ENCODE measurements at regions not wholly inside any gene's neighbourhood (a gene's known extent, or its start where the extent isn't known, plus 50 kb on each side); places are given as distances from the start of the nearest gene placed in this dataset.

DNA sequence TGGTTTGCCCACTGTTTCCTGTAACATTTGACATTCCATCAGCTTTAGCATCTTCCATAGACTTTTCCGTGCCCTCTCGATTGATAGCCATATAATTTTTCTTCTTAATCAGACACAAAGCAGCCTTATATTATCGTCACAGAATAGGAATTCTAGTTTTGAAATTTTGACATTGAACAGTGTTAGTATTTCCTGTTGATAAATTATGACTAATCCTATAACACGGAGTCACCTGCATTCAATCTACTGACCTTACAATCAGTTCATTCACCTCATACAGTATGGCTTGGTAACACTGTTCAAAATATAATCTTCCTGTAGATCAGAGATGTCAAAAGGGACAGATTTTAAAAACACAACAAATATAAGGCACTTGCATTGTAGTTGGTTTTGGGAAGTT is 423.7 kb downstream of the C3orf38 start:
- H3K4me3 ChIP-seq (ENCODE audit: low read depth in 1 of 3, low read length in 3 of 3) = no peak overlapping the region
- no peaks in the 10 kb centered on the region for H3K9me3 ChIP-seq (ENCODE audit: control insufficient read depth in 2 of 2, insufficient read depth in 1 of 2, low read depth in 1 of 2, low read length in 1 of 2)
- FAIRE-seq = no peak
- no peaks in the 10 kb centered on the region for H3K4me1 ChIP-seq (ENCODE audit: control insufficient read depth in 3 of 3, insufficient read depth in 2 of 3, low read depth in 1 of 3, low read length in 2 of 3)
- no peaks in the 10 kb centered on the region for H3K36me3 ChIP-seq (ENCODE audit: control insufficient read depth in 3 of 3, insufficient read depth in 2 of 3, low read depth in 1 of 3, low read length in 3 of 3)
- no peaks in the 10 kb centered on the region for H3K27me3 ChIP-seq (ENCODE audit: control insufficient read depth in 3 of 3, insufficient read depth in 3 of 3, low read length in 3 of 3)
- 78 to 81% (median 80%) methylated on average over 4 of the region's 4 CpGs for WGBS, 3 donors
- H3K27ac ChIP-seq (ENCODE audit: low read depth in 1 of 3, low read length in 2 of 3) = no peak overlapping the region
- no peak for DNase-seq

DNA sequence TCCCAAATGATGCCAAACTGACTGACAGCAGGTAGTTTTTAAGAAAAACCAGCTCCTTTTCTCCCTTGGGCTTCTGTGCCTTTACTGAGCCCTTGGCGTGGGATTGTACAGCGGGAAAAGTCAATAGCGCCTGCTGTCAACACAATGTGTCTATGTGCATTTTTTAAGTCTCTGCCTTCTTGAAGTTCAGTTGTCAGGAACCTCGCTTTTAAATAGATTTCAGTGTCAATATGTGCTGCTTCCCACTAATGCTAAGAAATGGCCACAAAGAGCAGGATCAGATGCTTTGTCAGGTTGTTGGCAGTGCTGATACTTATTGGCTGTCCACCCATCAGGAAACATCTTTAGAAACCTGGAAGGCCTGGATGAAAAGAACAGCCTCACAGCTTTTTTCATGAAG is 424.4 kb downstream of the C3orf38 start:
- no peaks in the 10 kb centered on the region for H3K36me3 ChIP-seq (ENCODE audit: control insufficient read depth in 3 of 3, insufficient read depth in 2 of 3, low read depth in 1 of 3, low read length in 3 of 3)
- FAIRE-seq = no peak
- WGBS, 3 donors = 82 to 91% (median 86%) methylated on average over 4 of the region's 4 CpGs

DNA sequence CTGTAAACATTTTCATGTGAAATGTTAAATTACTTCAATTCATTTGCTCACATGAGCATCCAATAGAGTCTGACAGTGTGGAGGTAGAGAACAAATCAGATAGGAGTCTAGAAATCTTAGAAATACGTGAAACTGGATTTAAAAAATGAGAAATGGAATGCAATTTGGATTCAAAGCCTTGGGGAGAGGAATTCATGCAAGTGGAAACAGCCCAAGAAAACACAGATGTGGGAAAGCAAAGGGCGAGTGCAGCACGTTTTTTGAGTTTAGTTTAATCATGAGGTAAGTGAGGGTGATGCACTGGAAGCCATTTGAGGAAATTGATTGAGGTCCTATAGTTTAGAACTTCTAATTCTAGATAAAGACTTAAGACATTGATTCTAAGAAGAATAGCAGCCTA is 434.7 kb downstream of the C3orf38 start:
- H3K27me3 ChIP-seq (ENCODE audit: control insufficient read depth in 3 of 3, insufficient read depth in 3 of 3, low read length in 3 of 3) = no peaks in the 10 kb centered on the region
- no peaks in the 10 kb centered on the region for H3K36me3 ChIP-seq (ENCODE audit: control insufficient read depth in 3 of 3, insufficient read depth in 2 of 3, low read depth in 1 of 3, low read length in 3 of 3)
- no peak for FAIRE-seq
- no peak for DNase-seq
- no peak overlapping the region for H3K4me3 ChIP-seq (ENCODE audit: low read depth in 1 of 3, low read length in 3 of 3)
- H3K27ac ChIP-seq (ENCODE audit: low read depth in 1 of 3, low read length in 2 of 3) = no peak overlapping the region
- H3K9me3 ChIP-seq (ENCODE audit: control insufficient read depth in 2 of 2, insufficient read depth in 1 of 2, low read depth in 1 of 2, low read length in 1 of 2) = no peaks in the 10 kb centered on the region
- 60 to 75% (median 60%) methylated on average over 3 of the region's 3 CpGs for WGBS, 3 donors
- no peaks in the 10 kb centered on the region for H3K4me1 ChIP-seq (ENCODE audit: control insufficient read depth in 3 of 3, insufficient read depth in 2 of 3, low read depth in 1 of 3, low read length in 2 of 3)

More for the DNA sequence above, 424.4 kb downstream of the C3orf38 start:
- Histone ChIP-seq H3K4me3 (ENCODE audit: low read depth in 1 of 3, low read length in 3 of 3) (no peak overlapping the region), H3K4me1 (ENCODE audit: control insufficient read depth in 3 of 3, insufficient read depth in 2 of 3, low read depth in 1 of 3, low read length in 2 of 3) (no peaks in the 10 kb centered on the region), H3K27ac (ENCODE audit: low read depth in 1 of 3, low read length in 2 of 3) (no peak overlapping the region), H3K27me3 (ENCODE audit: control insufficient read depth in 3 of 3, insufficient read depth in 3 of 3, low read length in 3 of 3) (no peaks in the 10 kb centered on the region), H3K9me3 (ENCODE audit: control insufficient read depth in 2 of 2, insufficient read depth in 1 of 2, low read depth in 1 of 2, low read length in 1 of 2) (no peaks in the 10 kb centered on the region)
- no peak for DNase-seq

DNA sequence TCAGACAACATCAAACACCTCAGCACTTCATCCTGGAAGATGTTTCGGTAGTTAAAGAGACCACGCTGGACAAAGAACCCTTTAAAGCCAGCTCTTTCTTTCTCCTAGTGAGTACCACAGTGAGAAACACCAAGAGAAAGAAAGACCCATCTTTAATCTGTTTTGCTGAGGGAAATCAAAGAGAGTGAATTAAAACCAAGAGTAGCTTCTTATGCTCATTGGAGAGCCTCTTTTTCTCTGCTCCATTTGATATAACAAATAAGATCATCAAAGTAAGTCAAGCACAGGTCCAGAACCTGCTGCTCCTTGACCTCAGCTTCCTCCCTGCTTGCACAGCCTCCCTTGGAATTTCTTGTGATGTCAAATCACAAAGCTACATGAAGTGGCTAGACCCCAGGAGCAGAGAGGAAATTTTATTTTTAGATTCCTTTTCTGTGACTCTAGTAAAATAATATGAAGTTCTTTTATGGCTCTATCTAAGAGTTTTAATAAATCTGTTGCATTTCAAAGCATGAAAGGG is 436.4 kb downstream of the C3orf38 start:
- no peak overlapping the region for H3K27ac ChIP-seq (ENCODE audit: low read depth in 1 of 3, low read length in 2 of 3)
- no peaks in the 10 kb centered on the region for H3K36me3 ChIP-seq (ENCODE audit: control insufficient read depth in 3 of 3, insufficient read depth in 2 of 3, low read depth in 1 of 3, low read length in 3 of 3)
- no peaks in the 10 kb centered on the region for H3K4me1 ChIP-seq (ENCODE audit: control insufficient read depth in 3 of 3, insufficient read depth in 2 of 3, low read depth in 1 of 3, low read length in 2 of 3)
- FAIRE-seq = no peak
- H3K9me3 ChIP-seq (ENCODE audit: control insufficient read depth in 2 of 2, insufficient read depth in 1 of 2, low read depth in 1 of 2, low read length in 1 of 2) = no peaks in the 10 kb centered on the region
- no peak overlapping the region for H3K4me3 ChIP-seq (ENCODE audit: low read depth in 1 of 3, low read length in 3 of 3)
- 83 to 87% (median 84%) methylated on average over 2 of the region's 2 CpGs for WGBS, 3 donors
- DNase-seq = no peak
- no peaks in the 10 kb centered on the region for H3K27me3 ChIP-seq (ENCODE audit: control insufficient read depth in 3 of 3, insufficient read depth in 3 of 3, low read length in 3 of 3)

DNA sequence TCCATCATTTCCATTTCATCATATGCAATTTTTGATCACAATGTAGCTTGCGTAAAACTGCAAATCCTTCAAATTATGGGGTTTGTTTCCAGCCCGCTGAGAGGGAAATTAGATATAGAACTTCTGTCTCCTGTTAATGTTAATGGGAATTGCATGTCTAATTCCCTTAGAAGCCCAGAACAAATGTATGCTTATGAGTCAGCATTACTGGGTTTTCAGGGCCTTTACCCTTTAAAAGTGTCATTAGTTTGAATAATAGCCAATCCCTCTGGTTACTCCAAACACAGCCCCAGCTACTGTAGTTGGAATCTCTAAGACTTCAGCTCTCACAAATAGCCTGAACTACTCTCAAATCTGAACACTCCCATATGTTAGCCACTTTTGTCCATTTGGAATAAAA is 439.4 kb downstream of the C3orf38 start:
- no peak overlapping the region for H3K4me3 ChIP-seq (ENCODE audit: low read depth in 1 of 3, low read length in 3 of 3)
- FAIRE-seq (no peak), DNase-seq (no peak)
- 77 to 84% (median 80%) methylated on average over 2 of the region's 2 CpGs for WGBS, 3 donors
- no peaks in the 10 kb centered on the region for H3K27me3 ChIP-seq (ENCODE audit: control insufficient read depth in 3 of 3, insufficient read depth in 3 of 3, low read length in 3 of 3)
- H3K27ac ChIP-seq (ENCODE audit: low read depth in 1 of 3, low read length in 2 of 3) = no peak overlapping the region
- no peaks in the 10 kb centered on the region for H3K4me1 ChIP-seq (ENCODE audit: control insufficient read depth in 3 of 3, insufficient read depth in 2 of 3, low read depth in 1 of 3, low read length in 2 of 3)
- no peaks in the 10 kb centered on the region for H3K36me3 ChIP-seq (ENCODE audit: control insufficient read depth in 3 of 3, insufficient read depth in 2 of 3, low read depth in 1 of 3, low read length in 3 of 3)
- H3K9me3 ChIP-seq (ENCODE audit: control insufficient read depth in 2 of 2, insufficient read depth in 1 of 2, low read depth in 1 of 2, low read length in 1 of 2) = no peaks in the 10 kb centered on the region

DNA sequence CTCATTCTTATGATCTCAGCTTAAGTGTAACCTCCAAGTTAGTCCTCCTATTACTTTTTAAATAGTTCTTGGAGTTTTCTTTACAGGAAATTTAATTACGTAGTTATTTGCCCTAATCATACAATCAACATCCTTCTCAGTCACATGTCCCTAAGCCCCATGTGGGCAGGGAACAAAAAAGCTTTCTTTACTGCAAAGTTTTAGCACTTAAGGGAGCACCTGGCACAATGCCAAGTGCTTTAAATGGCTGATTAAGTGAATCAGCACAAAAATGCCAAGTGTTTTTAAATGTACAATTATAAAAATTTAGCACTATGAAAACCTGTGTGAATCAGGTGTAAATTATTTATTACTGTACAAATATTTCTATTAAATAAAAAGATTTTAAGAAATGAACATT is 445.3 kb downstream of the C3orf38 start:
- H3K27ac ChIP-seq (ENCODE audit: low read depth in 1 of 3, low read length in 2 of 3) = no peak overlapping the region
- H3K27me3 ChIP-seq (ENCODE audit: control insufficient read depth in 3 of 3, insufficient read depth in 3 of 3, low read length in 3 of 3) = no peaks in the 10 kb centered on the region
- H3K36me3 ChIP-seq (ENCODE audit: control insufficient read depth in 3 of 3, insufficient read depth in 2 of 3, low read depth in 1 of 3, low read length in 3 of 3) = no peaks in the 10 kb centered on the region
- no peaks in the 10 kb centered on the region for H3K4me1 ChIP-seq (ENCODE audit: control insufficient read depth in 3 of 3, insufficient read depth in 2 of 3, low read depth in 1 of 3, low read length in 2 of 3)
- DNase-seq = no peak
- H3K4me3 ChIP-seq (ENCODE audit: low read depth in 1 of 3, low read length in 3 of 3) = no peak overlapping the region
- H3K9me3 ChIP-seq (ENCODE audit: control insufficient read depth in 2 of 2, insufficient read depth in 1 of 2, low read depth in 1 of 2, low read length in 1 of 2) = peaks cover 0 to 3% of the 10 kb centered on the region in 2 donors
- 17 to 43% (median 22%) methylated on average over 1 of the region's 1 CpG for WGBS, 3 donors
- no peak for FAIRE-seq

DNA sequence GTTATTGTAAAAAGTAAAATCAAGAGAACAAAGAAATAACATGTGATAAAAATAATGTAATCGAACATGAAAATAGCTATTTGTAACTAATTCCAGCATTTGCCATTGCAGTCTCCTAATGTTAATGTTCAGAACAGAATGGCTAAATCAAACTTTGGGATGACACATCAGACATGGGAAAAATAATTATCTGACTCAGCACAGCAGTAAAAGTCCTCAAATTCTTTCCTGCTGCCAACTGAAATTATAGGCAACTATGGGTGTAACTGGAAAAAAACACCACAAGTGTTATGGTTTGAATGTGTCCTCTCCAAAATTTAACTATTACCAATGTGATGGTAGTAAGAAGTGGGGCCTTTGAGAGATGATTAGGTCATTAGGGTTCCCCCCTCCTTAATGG is 446.7 kb downstream of the C3orf38 start:
- Histone ChIP-seq H3K27me3 (ENCODE audit: control insufficient read depth in 3 of 3, insufficient read depth in 3 of 3, low read length in 3 of 3) (no peaks in the 10 kb centered on the region), H3K4me1 (ENCODE audit: control insufficient read depth in 3 of 3, insufficient read depth in 2 of 3, low read depth in 1 of 3, low read length in 2 of 3) (no peaks in the 10 kb centered on the region), H3K9me3 (ENCODE audit: control insufficient read depth in 2 of 2, insufficient read depth in 1 of 2, low read depth in 1 of 2, low read length in 1 of 2) (peaks cover 0 to 3% of the 10 kb centered on the region in 2 donors), H3K27ac (ENCODE audit: low read depth in 1 of 3, low read length in 2 of 3) (no peak overlapping the region), H3K36me3 (ENCODE audit: control insufficient read depth in 3 of 3, insufficient read depth in 2 of 3, low read depth in 1 of 3, low read length in 3 of 3) (no peaks in the 10 kb centered on the region), H3K4me3 (ENCODE audit: low read depth in 1 of 3, low read length in 3 of 3) (no peak overlapping the region)
- 82 to 86% (median 86%) methylated on average over 1 of the region's 1 CpG for WGBS, 3 donors
- no peak for FAIRE-seq
- no peak for DNase-seq

DNA sequence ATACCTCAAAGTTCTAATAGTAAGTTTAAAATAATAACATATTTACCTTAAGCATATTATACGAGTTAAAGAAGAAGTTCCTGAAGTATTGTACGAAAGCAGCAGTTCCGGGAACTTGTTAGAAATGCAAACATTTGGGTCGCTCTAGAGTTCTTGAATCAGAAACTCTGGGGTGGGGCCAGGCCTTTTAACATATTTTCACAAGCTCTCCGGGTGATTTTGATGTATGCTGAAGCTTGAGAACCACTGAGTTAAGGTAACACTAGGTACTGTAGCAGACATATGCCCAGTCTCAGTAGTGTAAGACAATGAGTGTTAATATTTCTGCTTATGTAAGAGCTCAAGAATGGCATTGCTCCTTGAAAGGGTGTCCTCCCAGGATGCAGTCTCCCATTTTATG is 461.1 kb downstream of the C3orf38 start:
- no peaks in the 10 kb centered on the region for H3K4me1 ChIP-seq (ENCODE audit: control insufficient read depth in 3 of 3, insufficient read depth in 2 of 3, low read depth in 1 of 3, low read length in 2 of 3)
- H3K9me3 ChIP-seq (ENCODE audit: control insufficient read depth in 2 of 2, insufficient read depth in 1 of 2, low read depth in 1 of 2, low read length in 1 of 2) = no peaks in the 10 kb centered on the region
- H3K4me3 ChIP-seq (ENCODE audit: low read depth in 1 of 3, low read length in 3 of 3) = no peak overlapping the region
- DNase-seq (no peak), FAIRE-seq (no peak)
- H3K36me3 ChIP-seq (ENCODE audit: control insufficient read depth in 3 of 3, insufficient read depth in 2 of 3, low read depth in 1 of 3, low read length in 3 of 3) = no peaks in the 10 kb centered on the region
- H3K27me3 ChIP-seq (ENCODE audit: control insufficient read depth in 3 of 3, insufficient read depth in 3 of 3, low read length in 3 of 3) = no peaks in the 10 kb centered on the region
- WGBS, 3 donors = 85 to 90% (median 85%) methylated on average over 5 of the region's 5 CpGs
- H3K27ac ChIP-seq (ENCODE audit: low read depth in 1 of 3, low read length in 2 of 3) = no peak overlapping the region

DNA sequence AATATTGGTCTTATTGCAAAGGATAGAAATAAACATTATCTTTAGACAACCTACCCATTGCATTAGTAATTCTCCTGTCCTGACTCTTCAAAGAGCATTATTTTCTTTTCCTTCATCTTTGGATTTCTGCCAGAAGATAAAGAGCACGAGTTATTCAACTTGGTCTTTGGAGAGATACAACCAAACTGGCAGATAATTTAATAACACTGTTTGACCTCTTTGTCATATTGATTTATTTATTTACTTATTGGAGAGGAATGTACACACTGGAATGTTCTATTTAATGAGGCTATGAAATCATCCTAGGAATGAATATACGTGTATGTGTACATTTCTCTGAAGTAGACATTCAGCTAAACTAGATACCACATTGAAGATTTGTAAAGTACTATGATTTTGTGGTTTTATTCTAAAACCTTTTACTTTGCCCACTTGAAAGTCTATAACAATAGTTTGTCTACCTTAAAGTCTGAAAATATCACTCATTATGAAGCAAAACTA is 462.1 kb downstream of the C3orf38 start:
- 6 to 23% (median 11%) methylated on average over 2 of the region's 2 CpGs for WGBS, 3 donors

More for the DNA sequence above, 462.1 kb downstream of the C3orf38 start:
- no peak overlapping the region for H3K4me3 ChIP-seq (ENCODE audit: low read depth in 1 of 3, low read length in 3 of 3)
- H3K9me3 ChIP-seq (ENCODE audit: control insufficient read depth in 2 of 2, insufficient read depth in 1 of 2, low read depth in 1 of 2, low read length in 1 of 2) = no peaks in the 10 kb centered on the region
- H3K36me3 ChIP-seq (ENCODE audit: control insufficient read depth in 3 of 3, insufficient read depth in 2 of 3, low read depth in 1 of 3, low read length in 3 of 3) = no peaks in the 10 kb centered on the region
- no peak overlapping the region for H3K27ac ChIP-seq (ENCODE audit: low read depth in 1 of 3, low read length in 2 of 3)
- no peaks in the 10 kb centered on the region for H3K4me1 ChIP-seq (ENCODE audit: control insufficient read depth in 3 of 3, insufficient read depth in 2 of 3, low read depth in 1 of 3, low read length in 2 of 3)
- FAIRE-seq = no peak
- H3K27me3 ChIP-seq (ENCODE audit: control insufficient read depth in 3 of 3, insufficient read depth in 3 of 3, low read length in 3 of 3) = no peaks in the 10 kb centered on the region
- DNase-seq = no peak

All from small intestine (tissue), 7 donors.